ENCODE measurements at regions not wholly inside any gene's neighbourhood (a gene's known extent, or its start where the extent isn't known, plus 50 kb on each side); places are given as distances from the start of the nearest gene placed in this dataset.

DNA sequence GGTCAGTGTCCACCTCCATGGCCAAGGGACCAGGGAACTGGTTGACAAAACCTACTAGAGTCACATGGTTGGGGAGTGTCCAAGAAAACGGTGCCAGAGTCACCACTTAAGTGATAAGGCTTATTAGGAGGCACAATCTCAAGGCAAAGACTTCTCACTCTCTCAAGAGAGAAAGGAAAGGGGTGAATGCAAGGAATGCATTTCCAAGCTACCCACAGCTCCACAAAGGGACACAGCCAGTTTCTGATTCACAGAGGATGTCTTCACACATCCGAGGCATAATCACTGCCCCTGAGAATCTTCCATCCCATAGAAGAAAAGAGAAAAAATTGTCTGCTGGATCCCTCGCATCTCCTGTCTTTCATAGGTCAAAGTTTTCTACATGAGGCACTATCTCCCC lies 269.3 kb downstream of the TNS1 start:
- TF ChIP-seq ZFX (IDR thresholded peaks at IDR 0.05; ENCODE audit: borderline replicate concordance), result no peak
- TF ChIP-seq, protein P1, sequence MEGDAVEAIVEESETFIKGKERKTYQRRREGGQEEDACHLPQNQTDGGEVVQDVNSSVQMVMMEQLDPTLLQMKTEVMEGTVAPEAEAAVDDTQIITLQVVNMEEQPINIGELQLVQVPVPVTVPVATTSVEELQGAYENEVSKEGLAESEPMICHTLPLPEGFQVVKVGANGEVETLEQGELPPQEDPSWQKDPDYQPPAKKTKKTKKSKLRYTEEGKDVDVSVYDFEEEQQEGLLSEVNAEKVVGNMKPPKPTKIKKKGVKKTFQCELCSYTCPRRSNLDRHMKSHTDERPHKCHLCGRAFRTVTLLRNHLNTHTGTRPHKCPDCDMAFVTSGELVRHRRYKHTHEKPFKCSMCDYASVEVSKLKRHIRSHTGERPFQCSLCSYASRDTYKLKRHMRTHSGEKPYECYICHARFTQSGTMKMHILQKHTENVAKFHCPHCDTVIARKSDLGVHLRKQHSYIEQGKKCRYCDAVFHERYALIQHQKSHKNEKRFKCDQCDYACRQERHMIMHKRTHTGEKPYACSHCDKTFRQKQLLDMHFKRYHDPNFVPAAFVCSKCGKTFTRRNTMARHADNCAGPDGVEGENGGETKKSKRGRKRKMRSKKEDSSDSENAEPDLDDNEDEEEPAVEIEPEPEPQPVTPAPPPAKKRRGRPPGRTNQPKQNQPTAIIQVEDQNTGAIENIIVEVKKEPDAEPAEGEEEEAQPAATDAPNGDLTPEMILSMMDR (IDR thresholded peaks at IDR 0.05), result no peak
- no peak overlapping the region for H3K27ac ChIP-seq

DNA sequence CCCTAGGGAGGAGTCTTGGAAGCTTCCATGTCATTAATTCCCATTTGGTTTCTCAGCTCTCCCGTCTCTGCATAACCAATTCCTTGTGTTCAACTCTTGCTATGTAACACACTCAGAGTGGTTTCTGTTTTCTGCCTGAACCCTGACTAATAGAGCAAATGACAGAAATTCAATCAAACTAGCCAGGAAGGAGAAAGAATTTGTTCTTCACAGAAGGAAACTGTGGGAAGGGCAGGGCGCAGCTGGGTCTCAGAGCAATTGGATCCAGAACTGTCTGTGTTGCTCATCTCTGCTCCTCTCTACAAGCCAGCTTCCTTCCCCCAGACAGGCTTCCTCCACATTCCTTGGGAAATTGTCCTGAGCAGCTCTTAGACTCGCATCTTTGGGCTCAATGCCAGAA lies 269.8 kb downstream of the TNS1 start:
- TF ChIP-seq, protein P1 (IDR thresholded peaks at IDR 0.05), result no peak
- no peak for TF ChIP-seq ZFX (IDR thresholded peaks at IDR 0.05; ENCODE audit: borderline replicate concordance)
- H3K27ac ChIP-seq, result no peak overlapping the region

DNA sequence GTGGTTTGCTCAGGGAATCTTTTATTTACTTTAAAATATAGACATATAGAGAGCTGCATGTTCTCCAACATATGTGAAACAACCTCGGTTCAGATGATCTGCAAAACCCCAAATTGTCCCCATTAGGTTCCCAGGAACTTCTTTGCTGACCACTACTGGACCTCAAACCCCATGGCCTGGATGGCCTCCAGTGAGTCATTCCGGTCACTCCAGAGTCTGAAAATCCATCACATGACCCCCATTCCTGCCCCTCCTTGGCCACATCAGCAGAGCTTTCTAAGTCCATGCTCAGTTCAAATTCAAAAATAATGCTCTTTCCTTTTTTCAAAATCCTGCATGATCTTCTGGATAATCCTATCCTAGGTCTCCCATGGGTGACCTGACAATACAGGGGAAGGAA lies 271.0 kb downstream of the TNS1 start:
- no peak for TF ChIP-seq ZFX (IDR thresholded peaks at IDR 0.05; ENCODE audit: borderline replicate concordance)
- TF ChIP-seq, protein P1 (IDR thresholded peaks at IDR 0.05), result no peak
- H3K27ac ChIP-seq, result no peak overlapping the region

DNA sequence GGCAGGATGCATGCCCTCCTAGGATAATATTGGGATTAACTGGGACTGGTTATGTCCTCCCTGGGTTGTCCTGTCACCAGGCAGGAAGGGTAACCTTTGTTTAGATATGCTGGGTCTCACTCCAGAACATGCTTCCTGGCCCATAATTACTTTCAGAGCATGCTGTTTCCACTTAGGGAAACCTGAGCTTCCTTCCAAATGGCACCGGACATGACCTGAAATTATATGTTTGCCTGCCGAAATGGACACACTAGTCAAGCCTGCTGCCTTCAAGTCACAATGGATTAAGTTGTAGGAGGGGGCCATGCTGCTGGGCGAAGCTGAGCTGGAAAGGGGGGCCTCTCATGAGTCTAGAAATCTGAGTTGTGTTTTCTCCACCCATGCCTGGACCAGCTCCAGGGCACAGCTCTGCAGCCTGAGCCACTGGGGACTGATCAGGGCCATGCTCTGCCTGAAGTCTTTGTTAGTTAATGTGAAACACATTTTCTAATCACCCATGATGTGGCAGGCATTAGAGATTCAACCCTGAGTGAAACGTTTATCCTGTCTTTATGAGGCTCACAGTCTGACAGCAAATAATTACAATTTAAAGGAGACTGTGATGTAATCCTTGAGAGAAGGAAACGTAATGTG lies 273.3 kb downstream of the TNS1 start:
- no peak for TF ChIP-seq ZFX (IDR thresholded peaks at IDR 0.05; ENCODE audit: borderline replicate concordance)
- TF ChIP-seq, protein P1 (IDR thresholded peaks at IDR 0.05), result no peak
- no peak overlapping the region for H3K27ac ChIP-seq

DNA sequence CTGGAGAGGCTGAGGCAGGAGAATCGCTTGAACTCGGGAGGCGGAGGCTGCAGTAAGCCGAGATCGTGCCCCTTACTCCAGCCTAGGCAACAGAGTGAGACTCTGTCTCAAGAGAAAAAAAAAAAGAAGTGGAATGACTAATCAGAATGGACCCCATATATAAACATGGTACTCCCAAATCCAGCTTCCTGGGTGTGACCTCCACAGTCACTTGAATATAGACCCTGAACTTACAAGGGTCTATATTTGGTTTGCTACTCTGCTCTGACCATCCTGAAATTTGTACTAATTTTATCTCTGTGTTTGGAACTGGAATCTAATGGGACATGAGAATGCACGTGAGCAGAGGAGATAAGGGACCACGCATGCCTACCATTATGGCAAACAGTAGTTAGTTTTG lies 275.0 kb downstream of the TNS1 start:
- TF ChIP-seq, protein P1 (IDR thresholded peaks at IDR 0.05), result no peak
- TF ChIP-seq ZFX (IDR thresholded peaks at IDR 0.05; ENCODE audit: borderline replicate concordance), result no peak
- H3K27ac ChIP-seq, result no peak overlapping the region

DNA sequence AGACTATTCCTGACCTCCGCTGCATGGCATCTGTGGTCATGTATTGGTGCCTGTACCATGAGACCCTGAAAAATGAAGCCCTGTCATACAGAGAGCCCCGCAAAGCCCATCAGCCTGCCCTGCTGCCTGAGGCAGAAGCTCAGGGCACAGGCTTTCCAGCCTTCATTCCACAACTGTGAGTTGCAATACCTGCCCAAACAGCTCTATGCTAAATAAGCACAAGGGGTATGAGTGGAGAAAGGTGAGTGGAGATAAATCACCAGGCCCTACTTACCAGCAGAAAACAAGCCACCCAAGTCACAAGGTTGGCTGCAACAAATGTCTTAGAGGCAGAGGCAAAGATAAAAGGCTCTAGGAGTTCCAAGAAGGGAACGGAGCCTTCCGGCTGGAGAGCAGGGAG lies 277.4 kb downstream of the TNS1 start:
- H3K27ac ChIP-seq, result no peak overlapping the region
- TF ChIP-seq, protein P1 (IDR thresholded peaks at IDR 0.05), result no peak
- no peak for TF ChIP-seq ZFX (IDR thresholded peaks at IDR 0.05; ENCODE audit: borderline replicate concordance)

DNA sequence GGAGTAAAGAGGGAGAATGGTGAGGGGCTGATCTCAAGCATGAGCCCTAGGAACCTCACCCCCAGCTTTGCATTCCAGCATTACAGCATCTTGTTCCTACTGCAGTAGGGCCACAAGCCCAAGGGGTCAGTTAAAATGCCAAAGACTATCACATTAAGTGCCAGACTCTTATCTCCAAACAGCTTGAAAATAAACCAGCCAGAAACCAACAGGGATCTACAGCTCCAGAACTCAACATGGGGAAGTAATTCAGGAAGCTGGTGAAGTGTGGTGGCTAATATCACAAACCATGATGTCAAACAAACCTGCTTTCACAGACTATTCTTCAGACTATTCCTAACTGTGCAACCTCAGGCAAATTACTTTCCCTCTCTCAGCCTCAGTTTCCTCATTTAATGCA lies 278.3 kb downstream of the TNS1 start:
- TF ChIP-seq, protein P1 (IDR thresholded peaks at IDR 0.05), result no peak
- TF ChIP-seq ZFX (IDR thresholded peaks at IDR 0.05; ENCODE audit: borderline replicate concordance), result no peak

More for the DNA sequence above, 278.3 kb downstream of the TNS1 start:
- H3K27ac ChIP-seq, result no peak overlapping the region
